HG02759 (cell line): ENCODE measurements at regions not wholly inside any gene's neighbourhood (a gene's known extent, or its start where the extent isn't known, plus 50 kb on each side); places are given as distances from the start of the nearest gene placed in this dataset.
"Not testable (repeated sequence)": the region's sequence is repeated elsewhere in the genome, so short reads cannot be mapped to it uniquely, and the experiment has no call there.

Experiments used
- ATAC-seq: cut with Tn5 transposase; IDR thresholded peaks from one replicate; pipeline ENCODE4 v1.9.1; 2021; ENCODE audit warnings: mild to moderate bottlenecking, moderate library complexity; ENCODE audit not compliant: unreplicated experiment

DNA sequence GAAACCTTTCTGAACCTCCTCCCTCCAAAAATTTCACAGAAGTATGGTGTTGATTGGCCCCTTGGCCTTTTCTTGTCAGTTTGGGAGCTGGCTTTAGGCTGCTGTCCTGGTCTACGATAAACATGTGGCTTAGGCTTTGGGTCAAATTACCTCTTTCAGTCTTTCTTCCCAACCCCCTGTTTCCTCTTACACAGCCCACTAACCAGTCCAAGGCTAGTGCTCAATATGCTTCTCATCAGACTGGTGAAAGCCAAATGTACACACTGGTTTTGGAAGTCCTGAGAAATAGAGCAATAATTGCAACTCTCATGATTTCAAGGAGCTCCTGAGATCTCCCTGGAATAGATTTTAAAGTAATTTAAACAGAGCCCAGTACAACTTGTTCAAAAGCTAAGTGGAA is 933.7 kb upstream of the GJE1 start:
- no peak for ATAC-seq

DNA sequence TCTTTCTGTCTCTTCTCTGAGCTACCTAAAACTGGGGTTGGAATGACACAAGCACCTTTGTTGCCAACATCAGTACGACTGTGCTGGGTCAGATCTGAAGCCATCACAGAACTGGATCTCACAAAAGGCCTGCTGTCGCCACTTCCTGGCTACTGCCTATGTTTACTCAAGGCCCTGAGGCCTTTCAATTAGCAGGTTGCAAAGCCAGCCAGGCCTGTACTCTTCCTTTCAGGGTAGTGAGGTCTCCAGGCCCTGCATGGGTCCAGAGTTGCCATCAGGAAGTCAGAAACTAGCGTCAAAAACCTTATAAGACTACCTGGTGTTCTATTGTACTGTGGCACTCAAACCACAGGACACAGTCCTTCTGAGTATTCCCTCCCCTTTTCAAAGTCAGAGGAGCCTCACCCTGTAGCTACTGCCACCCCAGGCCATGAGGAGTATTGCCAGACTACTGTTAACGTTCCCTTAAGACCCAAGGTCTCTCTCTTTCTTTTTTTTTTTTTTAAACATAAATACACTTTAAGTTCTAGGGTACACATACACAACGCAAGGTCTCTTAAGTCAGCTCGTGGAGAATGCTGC is 937.4 kb upstream of the GJE1 start:
- peak; percentile 73 for ATAC-seq

DNA sequence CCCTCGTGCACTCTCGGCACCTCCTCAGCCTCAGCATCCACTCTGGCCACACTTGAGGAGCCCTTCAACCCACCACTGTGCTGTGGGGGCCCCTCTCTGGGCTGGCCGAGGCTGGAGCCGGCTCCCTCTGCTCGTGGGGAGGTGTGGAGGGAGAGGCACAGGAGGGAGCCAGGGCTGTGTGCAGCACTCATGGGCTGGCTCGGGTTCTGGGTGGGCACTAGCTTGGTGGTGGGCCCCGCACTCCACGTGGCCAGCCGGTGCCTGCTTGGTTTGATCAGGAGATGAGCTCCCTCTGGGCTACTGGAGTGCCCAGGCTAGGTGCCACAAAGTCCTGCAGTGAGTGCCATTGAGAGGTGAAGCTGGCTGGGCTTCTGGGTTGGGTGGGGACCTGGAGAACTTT is 949.4 kb upstream of the GJE1 start:
- ATAC-seq, result no peak

DNA sequence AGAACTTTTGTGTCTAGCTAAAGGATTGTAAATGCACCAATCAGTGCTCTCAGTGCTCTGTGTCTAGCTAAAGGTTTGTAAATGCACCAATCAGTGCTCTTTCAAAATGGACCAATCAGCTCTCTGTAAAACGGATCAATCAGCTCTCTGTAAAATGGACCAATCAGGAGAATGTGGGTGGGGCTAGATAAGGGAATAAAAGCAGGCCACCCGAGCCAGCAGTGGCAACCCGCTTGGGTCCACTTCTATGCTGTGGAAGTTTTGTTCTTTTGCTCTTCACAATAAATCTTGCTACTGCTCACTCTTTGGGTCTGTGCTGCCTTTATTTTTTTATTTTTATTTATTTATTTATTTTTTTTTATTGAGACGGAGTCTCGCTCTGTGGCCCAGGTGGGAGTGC is 957.3 kb upstream of the GJE1 start:
- ATAC-seq, result not testable (repeated sequence)

DNA sequence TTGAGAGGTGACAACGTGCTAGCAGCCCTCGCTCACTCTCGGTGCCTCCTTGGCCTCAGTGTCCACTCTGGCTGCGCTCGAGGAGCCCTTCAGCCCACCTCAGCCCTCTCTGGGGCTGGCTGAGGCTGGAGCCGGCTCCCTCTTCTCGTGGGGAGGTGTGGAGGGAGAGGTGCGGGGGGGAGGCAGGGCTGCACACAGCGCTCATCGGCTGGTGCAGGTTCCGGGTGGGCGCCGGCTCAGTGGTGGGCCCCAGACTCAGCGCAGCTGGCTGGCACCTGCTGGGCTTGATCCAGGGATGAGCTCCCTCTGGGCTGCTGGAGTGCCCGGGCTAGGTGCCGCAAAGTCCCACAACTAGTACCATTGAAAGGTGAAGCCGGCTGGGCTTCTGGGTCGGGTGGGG is 957.8 kb upstream of the GJE1 start:
- no peak for ATAC-seq

DNA sequence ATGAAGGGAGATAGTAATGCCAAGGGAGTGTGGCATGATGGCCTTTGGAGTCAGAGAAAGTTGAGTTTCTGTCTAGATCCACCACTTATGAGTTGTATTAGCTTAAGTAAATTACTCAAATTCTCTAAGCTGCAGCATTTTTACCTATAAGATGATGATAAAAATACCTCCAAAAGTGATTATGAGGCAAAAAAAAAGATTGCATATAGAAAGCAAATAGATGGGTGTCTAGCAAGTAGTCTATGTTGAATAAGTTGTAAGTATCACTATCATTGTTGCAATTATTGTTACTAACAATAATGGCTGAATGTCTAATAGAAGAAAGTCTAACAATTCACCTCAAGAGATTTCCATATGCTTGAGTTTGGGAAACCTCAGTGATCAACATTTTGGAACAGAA is 959.2 kb upstream of the GJE1 start:
- ATAC-seq, result no peak

DNA sequence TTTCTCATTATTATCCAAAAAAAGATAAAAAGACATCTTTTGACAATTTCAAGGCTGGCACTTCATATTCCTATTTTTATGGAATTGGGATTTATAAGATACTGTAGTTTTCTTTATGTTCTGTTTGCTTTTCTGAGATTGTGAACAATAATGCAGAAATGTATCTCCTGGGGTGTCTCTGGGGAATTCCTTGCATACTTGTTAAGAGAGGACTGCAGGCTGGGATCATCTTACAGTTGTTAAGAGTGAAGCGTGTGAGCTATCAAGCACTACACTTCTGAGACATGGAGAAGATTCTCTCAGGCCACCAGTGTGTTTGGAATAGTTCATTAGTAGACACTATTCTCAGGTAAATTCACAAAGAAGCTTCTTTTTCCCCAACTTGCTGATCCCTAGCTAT is 963.3 kb upstream of the GJE1 start:
- no peak for ATAC-seq

DNA sequence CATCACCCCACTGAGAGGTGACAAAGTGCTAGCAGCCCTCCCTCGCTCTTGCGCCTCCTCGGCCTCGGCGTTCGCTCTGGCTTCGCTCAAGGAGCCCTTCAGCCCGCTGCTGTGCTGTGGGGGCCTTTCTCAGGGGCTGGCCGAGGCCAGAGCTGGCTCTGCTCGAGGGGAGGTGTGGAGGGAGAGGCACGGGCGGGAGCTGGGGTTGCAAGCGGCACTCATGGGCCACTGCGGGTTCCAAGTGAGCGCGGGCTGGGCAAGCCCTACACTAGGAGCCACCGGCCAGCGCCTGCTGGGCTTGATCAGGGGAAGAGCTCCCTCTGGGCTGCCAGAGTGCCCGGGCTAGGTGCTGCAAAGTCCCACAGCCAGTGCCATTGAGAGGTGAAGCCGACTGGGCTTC is 964.8 kb upstream of the GJE1 start:
- no peak for ATAC-seq

DNA sequence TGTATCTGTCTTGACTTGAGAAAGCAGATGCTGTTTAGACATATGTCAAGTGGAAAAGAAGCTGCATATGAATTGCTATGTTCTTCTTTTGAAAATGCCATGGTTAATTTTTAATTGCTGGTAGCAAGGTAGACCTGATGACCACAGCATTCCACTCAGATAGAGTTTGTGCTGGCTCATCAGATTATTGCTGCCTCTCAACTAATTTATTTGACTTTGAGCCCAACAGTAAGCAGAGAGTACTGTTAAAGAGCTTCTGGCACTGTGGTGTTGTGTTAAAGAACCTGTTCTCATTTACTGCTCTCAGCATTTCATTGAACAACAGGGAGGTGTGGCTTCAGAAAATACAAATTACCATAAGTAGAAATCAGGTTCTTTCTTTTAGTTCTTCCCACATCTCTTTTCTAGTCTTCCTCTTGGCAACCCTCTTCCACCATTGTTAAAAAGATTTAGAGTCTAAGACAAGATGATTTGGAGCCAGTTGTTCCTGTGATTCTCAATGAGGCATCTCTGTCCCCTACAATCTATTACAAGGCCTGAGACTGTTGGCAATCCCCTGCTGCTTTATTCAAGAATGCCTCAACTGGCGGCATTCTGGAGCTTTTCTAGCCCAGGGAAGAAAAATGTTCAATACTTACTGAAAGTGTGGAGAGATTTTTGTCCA is 967.6 kb upstream of the GJE1 start:
- ATAC-seq, result no peak

DNA sequence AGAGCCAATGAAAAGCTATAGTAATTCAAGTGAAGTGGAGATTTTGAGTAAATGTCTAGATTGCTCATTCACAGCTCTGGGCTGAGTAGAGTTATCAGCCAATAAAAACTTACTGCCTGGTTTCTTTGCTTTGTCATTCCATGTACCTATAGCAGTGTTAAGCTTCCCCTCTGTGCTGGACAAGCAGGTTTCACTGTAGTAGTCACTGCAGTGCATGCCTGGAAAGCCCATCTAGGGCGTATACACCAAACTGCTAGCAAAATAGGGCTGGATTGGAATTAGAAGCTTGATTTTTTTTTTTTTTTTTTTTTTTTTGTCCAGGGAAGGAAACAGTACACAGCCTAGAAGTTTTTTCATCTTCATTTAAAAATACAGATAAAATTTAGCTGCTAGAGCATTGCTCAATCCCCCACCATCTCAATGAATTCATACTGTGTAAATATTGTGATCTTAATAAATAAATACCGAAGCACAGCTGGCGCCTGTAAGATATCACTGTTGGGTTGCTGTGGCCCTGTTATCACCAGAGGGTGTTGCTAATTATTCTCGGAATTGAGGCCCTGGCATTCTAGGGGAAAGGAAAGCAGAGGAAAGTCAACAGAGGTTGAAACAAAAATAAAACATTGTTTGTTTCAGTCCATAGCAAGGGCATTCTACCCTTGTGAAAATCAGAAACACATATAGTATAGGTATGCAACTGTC is 968.5 kb upstream of the GJE1 start:
- ATAC-seq, result no peak

DNA sequence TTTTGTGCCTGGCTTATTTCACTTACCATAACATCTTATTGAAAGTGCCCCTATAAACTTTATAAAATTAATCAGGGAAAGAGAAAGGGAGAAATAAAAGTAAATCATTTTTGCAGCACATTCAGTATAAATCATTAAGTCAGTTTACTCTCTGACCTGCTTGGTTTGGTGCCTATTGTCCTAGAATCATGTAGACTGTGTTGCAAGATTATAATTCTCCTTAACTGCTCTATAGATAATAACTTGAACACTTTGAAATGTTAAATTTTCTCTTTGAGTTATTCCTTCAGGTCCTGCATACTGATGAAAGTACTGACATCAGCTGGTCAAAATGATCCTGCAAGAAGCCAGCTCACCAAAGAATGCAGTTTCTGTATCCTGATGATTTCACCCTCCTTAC is 969.6 kb upstream of the GJE1 start:
- no peak for ATAC-seq

DNA sequence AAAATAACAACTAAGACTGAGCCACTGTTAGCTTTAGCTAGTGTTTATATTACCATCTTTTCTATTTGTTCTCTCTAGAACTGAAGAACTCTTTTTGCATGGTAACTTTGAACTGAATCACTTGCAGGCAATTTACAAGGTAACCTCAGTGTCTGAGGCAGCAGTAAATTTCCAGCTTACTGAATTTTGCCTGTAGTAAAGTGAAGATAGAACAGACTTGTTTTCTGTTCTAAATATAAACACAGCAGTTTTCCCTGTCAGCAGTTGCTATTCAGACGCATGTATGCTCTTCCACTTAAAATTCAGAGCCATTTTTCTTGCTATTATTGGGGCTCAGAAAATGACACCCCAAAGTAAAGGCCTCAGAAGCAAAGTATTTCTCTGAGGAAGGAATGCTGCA is 974.0 kb upstream of the GJE1 start:
- no peak for ATAC-seq

DNA sequence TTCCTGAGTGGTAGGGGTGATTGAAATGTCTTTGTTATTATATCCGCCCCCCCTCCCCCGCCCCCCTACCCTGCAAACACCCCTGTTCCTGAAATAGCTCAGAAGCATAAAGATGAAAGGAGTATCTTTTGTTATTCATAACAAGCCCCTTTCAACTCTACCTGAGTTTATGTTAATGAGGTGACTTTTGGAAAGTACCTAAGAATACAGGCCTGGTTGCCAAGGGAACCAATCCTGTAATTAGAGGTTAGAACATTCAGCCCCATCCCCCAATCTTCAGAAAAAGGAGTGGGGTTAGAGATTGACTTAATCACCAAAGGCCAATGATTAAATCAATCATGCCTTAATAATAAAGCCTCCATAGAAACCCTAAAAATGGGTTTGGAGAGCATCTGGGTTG is 979.2 kb upstream of the GJE1 start:
- peak; percentile 59 for ATAC-seq

DNA sequence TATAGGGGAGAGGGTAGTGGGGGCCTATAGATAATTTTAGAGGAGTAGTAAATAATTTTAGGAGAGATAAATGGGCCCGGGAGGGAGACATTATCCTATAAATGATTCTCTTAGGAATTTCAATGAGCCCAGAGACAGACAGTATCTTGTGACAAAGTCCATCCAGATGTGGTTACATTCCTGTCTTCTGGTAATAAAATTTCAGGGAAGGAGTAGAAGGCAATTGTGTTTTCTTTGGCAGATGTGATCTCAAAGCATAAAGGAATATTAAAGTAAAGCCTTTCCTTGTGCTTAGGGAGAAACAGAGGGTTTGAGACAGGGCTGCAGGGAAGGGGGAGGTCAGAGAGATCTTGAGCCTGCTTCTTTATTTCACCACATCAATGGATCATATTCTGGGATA is 979.8 kb upstream of the GJE1 start:
- ATAC-seq, result no peak

DNA sequence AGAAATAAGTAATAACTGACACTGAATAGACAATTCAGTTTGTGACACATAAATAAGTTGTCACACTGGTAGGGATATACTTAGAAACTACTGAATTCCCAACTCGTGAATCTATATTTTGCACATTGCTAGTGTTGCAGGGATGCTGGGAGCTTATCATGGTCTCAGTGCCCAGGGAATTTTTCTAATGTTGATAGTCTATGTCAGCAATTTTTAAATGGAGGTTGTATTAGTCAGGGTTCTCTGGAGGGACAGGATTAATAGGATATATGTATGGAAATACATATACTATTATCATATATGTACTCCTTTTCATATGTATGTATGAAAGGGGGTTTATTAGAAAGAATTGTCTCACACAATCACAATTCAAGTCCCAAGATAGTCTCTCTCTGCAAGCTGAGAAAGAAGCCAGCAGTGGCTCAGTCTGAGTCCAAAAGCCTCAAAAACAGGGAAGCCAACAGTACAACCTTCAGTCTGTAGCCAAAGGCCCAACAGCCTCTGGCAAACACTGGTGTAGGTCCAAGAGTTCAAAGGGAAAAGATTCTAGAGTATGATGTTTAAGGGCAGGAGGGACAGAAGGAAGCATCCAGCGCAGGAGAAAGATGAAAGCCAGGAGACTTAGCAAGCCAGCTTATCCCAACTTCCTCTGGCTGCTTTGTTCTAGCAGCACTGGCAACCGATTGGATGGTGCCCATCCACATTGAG is 980.9 kb upstream of the GJE1 start:
- no peak for ATAC-seq

DNA sequence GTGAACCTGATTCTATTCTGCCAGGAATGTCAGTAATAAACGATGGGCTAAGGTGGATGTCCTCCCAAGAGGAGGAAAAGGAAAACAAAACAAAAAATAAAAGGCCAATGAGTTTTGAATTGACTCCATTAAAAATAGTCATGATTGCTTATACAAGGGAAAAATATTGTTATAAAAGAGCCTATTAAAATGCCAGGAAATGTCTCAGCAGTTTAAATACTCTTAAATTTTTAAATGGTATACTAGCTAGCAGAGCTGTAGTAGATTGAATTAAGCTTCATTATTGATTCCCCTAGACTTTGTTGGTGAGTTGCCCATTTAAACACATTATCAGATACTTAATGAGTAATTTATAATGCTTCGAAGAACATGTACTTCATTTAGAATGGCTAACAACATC is 990.9 kb upstream of the GJE1 start:
- ATAC-seq, result no peak

DNA sequence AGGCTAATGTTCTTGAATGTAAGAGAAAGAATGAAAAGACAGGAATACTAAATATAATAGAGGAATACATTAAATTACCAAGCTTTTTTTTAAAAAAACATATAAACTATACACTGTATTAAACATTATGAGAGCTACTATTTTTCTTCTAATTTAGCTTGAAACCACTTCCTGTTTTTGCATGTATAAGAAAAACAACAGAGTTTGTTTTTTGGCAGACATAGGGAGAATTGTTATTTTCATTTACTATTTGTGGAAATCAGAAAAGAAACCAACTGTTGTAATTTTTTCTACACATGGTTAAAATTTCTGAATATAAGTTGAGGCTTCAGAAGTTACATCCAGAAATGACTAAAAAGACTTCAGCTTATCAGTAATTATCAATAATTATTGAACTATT is 991.8 kb upstream of the GJE1 start:
- no peak for ATAC-seq

DNA sequence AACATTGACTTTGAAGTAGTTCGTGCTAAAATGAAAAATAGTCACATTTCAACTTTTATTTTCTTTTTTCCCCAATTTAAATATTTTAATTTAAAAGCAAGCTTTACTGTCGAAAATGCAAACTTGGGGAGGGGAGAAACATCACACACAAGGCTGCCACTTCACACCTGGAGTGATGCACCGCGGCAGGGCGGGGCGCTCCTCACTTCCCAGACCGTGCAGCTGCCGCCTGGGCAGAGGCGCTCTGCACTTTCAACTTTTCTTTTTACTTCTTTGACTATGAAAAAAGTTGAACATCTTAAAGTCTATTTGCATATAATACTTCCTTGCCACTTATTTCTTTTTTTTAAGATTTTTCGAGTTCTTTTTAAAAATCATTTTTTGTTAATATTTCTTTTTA is 993.3 kb upstream of the GJE1 start:
- ATAC-seq, result no peak

DNA sequence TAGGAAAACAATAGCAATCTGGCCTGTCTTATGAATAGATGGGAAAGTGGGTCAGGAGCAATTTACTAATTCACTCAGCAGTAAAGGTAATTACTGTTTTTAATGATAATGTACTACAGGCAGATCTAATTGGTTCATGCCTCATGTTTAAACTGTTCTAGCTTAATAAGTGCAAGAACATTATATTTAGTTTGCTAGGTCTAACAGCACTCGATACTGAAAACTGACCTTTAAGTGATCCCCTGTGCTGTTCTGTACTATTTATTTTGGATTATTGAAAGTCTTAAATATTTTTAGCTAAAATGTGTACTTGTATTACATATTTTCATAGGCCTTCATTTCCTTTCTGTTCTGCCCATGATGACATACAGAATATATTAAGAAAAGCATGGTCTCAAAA is 998.0 kb upstream of the GJE1 start:
- ATAC-seq, result no peak

DNA sequence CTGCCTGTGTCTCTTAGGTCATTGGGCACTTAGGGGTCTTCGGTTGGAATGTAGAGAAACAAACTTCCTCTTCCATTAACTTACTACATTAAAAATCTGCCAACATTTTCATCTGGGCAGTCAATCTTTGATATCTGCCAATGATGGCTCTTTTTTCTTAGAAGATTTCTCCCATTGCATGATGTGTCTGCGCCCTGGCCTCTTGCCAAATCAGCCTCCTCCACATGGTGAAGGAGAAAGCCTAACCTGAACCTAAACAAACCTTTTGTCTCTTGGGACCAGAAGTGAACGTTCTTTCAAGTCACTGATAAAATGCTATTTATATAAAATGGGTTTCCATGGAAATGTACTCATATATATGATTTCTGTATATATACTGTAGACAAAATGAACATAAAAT is 998.9 kb upstream of the GJE1 start:
- ATAC-seq, result no peak

DNA sequence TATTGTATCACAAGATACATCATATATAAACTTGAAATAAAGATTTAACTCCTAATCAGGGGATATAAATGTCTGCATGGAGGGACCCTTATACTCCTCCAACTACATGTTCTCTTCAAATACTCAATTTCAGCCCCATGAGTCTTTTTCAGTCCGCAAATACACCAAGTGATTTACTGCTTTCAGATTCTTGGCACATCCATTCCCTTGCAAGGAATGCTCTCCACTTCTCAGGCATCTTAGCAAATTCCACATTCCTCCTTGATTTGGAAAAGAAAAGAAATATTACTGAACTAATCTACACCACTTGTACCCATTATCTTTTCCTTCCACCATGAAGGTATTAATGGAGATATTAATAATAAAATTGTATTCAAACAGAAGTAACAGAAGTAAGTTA is 999.4 kb upstream of the GJE1 start:
- no peak for ATAC-seq

DNA sequence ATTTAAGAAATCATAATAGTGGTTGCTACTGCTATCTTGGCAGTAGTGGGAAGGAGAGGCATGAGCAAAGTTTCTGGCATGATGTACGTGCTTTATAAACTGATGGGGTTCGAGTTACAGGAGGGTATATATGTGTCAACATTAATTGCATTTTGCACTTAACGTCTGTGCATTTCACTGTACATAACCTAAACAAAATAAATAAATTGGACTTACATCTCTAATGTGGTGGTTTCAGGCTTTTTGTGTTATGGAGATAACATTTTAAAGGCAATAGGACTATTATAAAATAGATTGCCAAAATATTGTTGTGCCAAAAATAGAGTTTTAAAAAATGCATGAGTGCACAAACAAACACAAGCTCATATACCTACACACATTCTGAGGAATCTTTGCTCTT is 1001.1 kb upstream of the GJE1 start:
- no peak for ATAC-seq
